ENCODE measurements at regions not wholly inside any gene's neighbourhood (a gene's known extent, or its start where the extent isn't known, plus 50 kb on each side); places are given as distances from the start of the nearest gene placed in this dataset.
"Not testable (repeated sequence)": the region's sequence is repeated elsewhere in the genome, so short reads cannot be mapped to it uniquely, and the experiment has no call there.

GRCh38 chr14:30272848-30273832, 285.8 kb upstream of the G2E3 start:
- no peaks in the 10 kb centered on the region for H3K4me1 Mint-ChIP-seq
- no peak overlapping the region for H3K27ac Mint-ChIP-seq
- H3K4me3 Mint-ChIP-seq: no peak overlapping the region
- DNase-seq: no peak
- ATAC-seq: no peak
- no peaks in the 10 kb centered on the region for H3K36me3 Mint-ChIP-seq (ENCODE audit: low read depth)
- H3K9me3 ChIP-seq (ENCODE audit: control insufficient read depth, low read length, poor library complexity, severe bottlenecking): no peaks in the 10 kb centered on the region
- peaks cover 7% of the 10 kb centered on the region for H3K27me3 Mint-ChIP-seq

- ATAC-seq (no peak), DNase-seq (no peak)
- Mint-ChIP-seq H3K27ac (no peak overlapping the region), H3K27me3 (peaks cover 7% of the 10 kb centered on the region), H3K4me3 (no peak overlapping the region), H3K4me1 (no peaks in the 10 kb centered on the region), H3K36me3 (ENCODE audit: low read depth) (no peaks in the 10 kb centered on the region)
- no peaks in the 10 kb centered on the region for H3K9me3 ChIP-seq (ENCODE audit: control insufficient read depth, low read length, poor library complexity, severe bottlenecking)
Observed at GRCh38 chr14:30275604-30276003, 283.4 kb upstream of the G2E3 start.

- no peaks in the 10 kb centered on the region for H3K36me3 Mint-ChIP-seq (ENCODE audit: low read depth)
- H3K27me3 Mint-ChIP-seq: peaks cover 3% of the 10 kb centered on the region
- H3K27ac Mint-ChIP-seq: no peak overlapping the region
- no peaks in the 10 kb centered on the region for H3K9me3 ChIP-seq (ENCODE audit: control insufficient read depth, low read length, poor library complexity, severe bottlenecking)
- no peaks in the 10 kb centered on the region for H3K4me1 Mint-ChIP-seq
- DNase-seq (no peak), ATAC-seq (no peak)
- H3K4me3 Mint-ChIP-seq: no peak overlapping the region
Observed at GRCh38 chr14:30277268-30277667, 281.7 kb upstream of the G2E3 start.

GRCh38 chr14:30278856-30279255, 280.1 kb upstream of the G2E3 start:
- H3K9me3 ChIP-seq (ENCODE audit: control insufficient read depth, low read length, poor library complexity, severe bottlenecking); H3K27me3 Mint-ChIP-seq; ATAC-seq; DNase-seq; H3K4me3 Mint-ChIP-seq; H3K4me1 Mint-ChIP-seq; H3K36me3 Mint-ChIP-seq (ENCODE audit: low read depth); H3K27ac Mint-ChIP-seq: not testable (repeated sequence)

- no peaks in the 10 kb centered on the region for H3K9me3 ChIP-seq (ENCODE audit: control insufficient read depth, low read length, poor library complexity, severe bottlenecking)
- no peak for ATAC-seq
- Mint-ChIP-seq H3K4me3 (no peak overlapping the region), H3K36me3 (ENCODE audit: low read depth) (no peaks in the 10 kb centered on the region), H3K27ac (no peak overlapping the region), H3K4me1 (no peaks in the 10 kb centered on the region), H3K27me3 (peaks cover 5% of the 10 kb centered on the region)
- DNase-seq: no peak
Observed at GRCh38 chr14:30283822-30284446, 275.0 kb upstream of the G2E3 start.

GRCh38 chr14:30284808-30285207, 274.1 kb upstream of the G2E3 start:
- H3K4me1 Mint-ChIP-seq: no peaks in the 10 kb centered on the region

GRCh38 chr14:30287579-30288445, 271.1 kb upstream of the G2E3 start:
- no peak for DNase-seq
- no peaks in the 10 kb centered on the region for H3K36me3 Mint-ChIP-seq (ENCODE audit: low read depth)
- no peaks in the 10 kb centered on the region for H3K9me3 ChIP-seq (ENCODE audit: control insufficient read depth, low read length, poor library complexity, severe bottlenecking)
- no peak for ATAC-seq
- H3K27me3 Mint-ChIP-seq: peaks cover 5% of the 10 kb centered on the region
- H3K27ac Mint-ChIP-seq: no peak overlapping the region
- H3K4me1 Mint-ChIP-seq: no peaks in the 10 kb centered on the region
- H3K4me3 Mint-ChIP-seq: no peak overlapping the region

More at GRCh38 chr14:30284808-30285207, 274.1 kb upstream of the G2E3 start:
- H3K27me3 Mint-ChIP-seq: peaks cover 5% of the 10 kb centered on the region
- ATAC-seq (no peak), DNase-seq (no peak)
- H3K27ac Mint-ChIP-seq: no peak overlapping the region
- H3K4me3 Mint-ChIP-seq: no peak overlapping the region
- H3K9me3 ChIP-seq (ENCODE audit: control insufficient read depth, low read length, poor library complexity, severe bottlenecking): no peaks in the 10 kb centered on the region
- H3K36me3 Mint-ChIP-seq (ENCODE audit: low read depth): no peaks in the 10 kb centered on the region

- Mint-ChIP-seq H3K27me3 (peaks cover 6% of the 10 kb centered on the region), H3K4me1 (no peaks in the 10 kb centered on the region), H3K4me3 (no peak overlapping the region), H3K36me3 (ENCODE audit: low read depth) (no peaks in the 10 kb centered on the region), H3K27ac (no peak overlapping the region)
- DNase-seq (no peak), ATAC-seq (no peak)
- no peaks in the 10 kb centered on the region for H3K9me3 ChIP-seq (ENCODE audit: control insufficient read depth, low read length, poor library complexity, severe bottlenecking)
Observed at GRCh38 chr14:30290001-30290400, 269.0 kb upstream of the G2E3 start.

GRCh38 chr14:30291216-30291615, 267.7 kb upstream of the G2E3 start:
- Mint-ChIP-seq H3K36me3 (ENCODE audit: low read depth) (no peaks in the 10 kb centered on the region), H3K27ac (no peak overlapping the region), H3K27me3 (peaks cover 13% of the 10 kb centered on the region), H3K4me3 (no peak overlapping the region), H3K4me1 (no peaks in the 10 kb centered on the region)
- H3K9me3 ChIP-seq (ENCODE audit: control insufficient read depth, low read length, poor library complexity, severe bottlenecking): no peaks in the 10 kb centered on the region
- DNase-seq: no peak
- no peak for ATAC-seq

GRCh38 chr14:30292541-30292940, 266.4 kb upstream of the G2E3 start:
- no peaks in the 10 kb centered on the region for H3K9me3 ChIP-seq (ENCODE audit: control insufficient read depth, low read length, poor library complexity, severe bottlenecking)
- no peaks in the 10 kb centered on the region for H3K4me1 Mint-ChIP-seq
- no peaks in the 10 kb centered on the region for H3K36me3 Mint-ChIP-seq (ENCODE audit: low read depth)
- ATAC-seq (no peak), DNase-seq (no peak)
- no peak overlapping the region for H3K27ac Mint-ChIP-seq
- H3K4me3 Mint-ChIP-seq: no peak overlapping the region
- peaks cover 13% of the 10 kb centered on the region for H3K27me3 Mint-ChIP-seq

GRCh38 chr14:30295980-30296379, 263.0 kb upstream of the G2E3 start:
- Mint-ChIP-seq H3K36me3 (ENCODE audit: low read depth) (no peaks in the 10 kb centered on the region), H3K27me3 (peaks cover 13% of the 10 kb centered on the region), H3K27ac (no peak overlapping the region), H3K4me1 (no peaks in the 10 kb centered on the region), H3K4me3 (no peak overlapping the region)
- no peak for ATAC-seq
- no peaks in the 10 kb centered on the region for H3K9me3 ChIP-seq (ENCODE audit: control insufficient read depth, low read length, poor library complexity, severe bottlenecking)
- DNase-seq: no peak

GRCh38 chr14:30296931-30297405, 262.0 kb upstream of the G2E3 start:
- Mint-ChIP-seq H3K36me3 (ENCODE audit: low read depth) (no peaks in the 10 kb centered on the region), H3K4me3 (no peak overlapping the region), H3K4me1 (no peaks in the 10 kb centered on the region), H3K27me3 (peaks cover 13% of the 10 kb centered on the region), H3K27ac (no peak overlapping the region)
- DNase-seq (no peak), ATAC-seq (no peak)
- H3K9me3 ChIP-seq (ENCODE audit: control insufficient read depth, low read length, poor library complexity, severe bottlenecking): no peaks in the 10 kb centered on the region
